Esophagus muscularis mucosa (tissue), 3 donors: ENCODE measurements at regions not wholly inside any gene's neighbourhood (a gene's known extent, or its start where the extent isn't known, plus 50 kb on each side); places are given as distances from the start of the nearest gene placed in this dataset.
A peak's percentile ranks its signal among the peaks of the same experiment; 100 is the strongest.

Experiments used
- POLR2A ChIP-seq: fragments of 450-650 bp; IDR thresholded peaks from one replicate; pipeline ENCODE4 v1.6.1; 2017; ENCODE audit warnings: antibody characterized with exemption, moderate library complexity, mild to moderate bottlenecking, low read depth
- TF ChIP-seq, protein P1 (sequence below), 3 experiments: fragments of 200-600 bp in 2 of 3; fragments of 450-650 bp in 1 of 3; sonication (generic) in 2 of 3; IDR thresholded peaks; one replicate each; pipeline ENCODE4 v1.5.1; 2017 to 2019; ENCODE audit warnings: antibody characterized with exemption in 3 of 3, mild to moderate bottlenecking in 2 of 3, moderate library complexity in 1 of 3

DNA sequence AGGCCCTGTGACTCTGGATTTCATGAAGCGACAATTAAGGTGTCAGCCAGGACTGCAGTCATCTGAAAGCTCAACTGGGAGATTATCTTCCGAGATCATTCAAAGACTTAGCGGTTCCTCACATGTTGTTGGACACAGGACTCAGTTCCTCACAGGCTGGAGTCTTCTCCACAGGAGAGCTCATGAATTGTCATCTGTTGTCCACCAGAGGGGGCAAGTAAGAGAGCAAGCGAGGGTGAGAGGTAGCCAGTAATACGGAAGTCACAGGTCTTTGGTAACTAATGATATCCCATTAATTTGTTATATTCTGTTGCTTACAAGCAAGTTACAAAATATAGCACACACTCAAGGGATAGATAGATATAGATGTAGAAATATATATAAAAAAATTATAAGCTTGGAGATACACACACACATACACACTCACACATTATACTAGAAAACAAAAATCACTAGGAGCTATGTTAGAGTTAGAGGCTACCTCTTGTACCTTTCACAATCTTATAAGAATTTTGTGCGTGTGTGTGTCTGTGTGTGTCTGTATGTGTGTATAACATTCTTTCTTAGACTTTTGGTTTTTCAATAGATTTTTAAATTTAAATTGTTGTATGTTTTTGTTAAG lies 1695.3 kb downstream of the BRINP3 start:
- TF ChIP-seq, protein P1, sequence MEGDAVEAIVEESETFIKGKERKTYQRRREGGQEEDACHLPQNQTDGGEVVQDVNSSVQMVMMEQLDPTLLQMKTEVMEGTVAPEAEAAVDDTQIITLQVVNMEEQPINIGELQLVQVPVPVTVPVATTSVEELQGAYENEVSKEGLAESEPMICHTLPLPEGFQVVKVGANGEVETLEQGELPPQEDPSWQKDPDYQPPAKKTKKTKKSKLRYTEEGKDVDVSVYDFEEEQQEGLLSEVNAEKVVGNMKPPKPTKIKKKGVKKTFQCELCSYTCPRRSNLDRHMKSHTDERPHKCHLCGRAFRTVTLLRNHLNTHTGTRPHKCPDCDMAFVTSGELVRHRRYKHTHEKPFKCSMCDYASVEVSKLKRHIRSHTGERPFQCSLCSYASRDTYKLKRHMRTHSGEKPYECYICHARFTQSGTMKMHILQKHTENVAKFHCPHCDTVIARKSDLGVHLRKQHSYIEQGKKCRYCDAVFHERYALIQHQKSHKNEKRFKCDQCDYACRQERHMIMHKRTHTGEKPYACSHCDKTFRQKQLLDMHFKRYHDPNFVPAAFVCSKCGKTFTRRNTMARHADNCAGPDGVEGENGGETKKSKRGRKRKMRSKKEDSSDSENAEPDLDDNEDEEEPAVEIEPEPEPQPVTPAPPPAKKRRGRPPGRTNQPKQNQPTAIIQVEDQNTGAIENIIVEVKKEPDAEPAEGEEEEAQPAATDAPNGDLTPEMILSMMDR (IDR thresholded peaks at IDR 0.05), result peak in 2 of 3 experiments; percentile 25 to 40
- no peak for TF ChIP-seq POLR2A
